HG03442 (cell line): ENCODE measurements at regions not wholly inside any gene's neighbourhood (a gene's known extent, or its start where the extent isn't known, plus 50 kb on each side); places are given as distances from the start of the nearest gene placed in this dataset.
"Not testable (repeated sequence)": the region's sequence is repeated elsewhere in the genome, so short reads cannot be mapped to it uniquely, and the experiment has no call there.

Source experiments
- ATAC-seq: cut with Tn5 transposase; IDR thresholded peaks from one replicate; pipeline ENCODE4 v1.9.1; 2021; ENCODE audit warnings: mild to moderate bottlenecking, moderate library complexity; ENCODE audit not compliant: unreplicated experiment

GRCh38 chr2:192675681-192676080, 480.9 kb upstream of the TMEFF2 start:
- ATAC-seq = no peak

- no peak for ATAC-seq
Observed at GRCh38 chr2:192669505-192670091, 474.9 kb upstream of the TMEFF2 start.

- not testable (repeated sequence) for ATAC-seq
Observed at GRCh38 chr2:192660555-192660954, 465.8 kb upstream of the TMEFF2 start.

- no peak for ATAC-seq
Observed at GRCh38 chr2:192657362-192657761, 462.6 kb upstream of the TMEFF2 start.

GRCh38 chr2:192655916-192656315, 461.2 kb upstream of the TMEFF2 start:
- peak; percentile 46 for ATAC-seq

GRCh38 chr2:192645811-192646598, 451.3 kb upstream of the TMEFF2 start:
- no peak for ATAC-seq

- no peak for ATAC-seq
Observed at GRCh38 chr2:192634557-192634956, 439.8 kb upstream of the TMEFF2 start.

- ATAC-seq = no peak
Observed at GRCh38 chr2:192628017-192628416, 433.3 kb upstream of the TMEFF2 start.

- ATAC-seq = no peak
Observed at GRCh38 chr2:192615105-192615504, 420.4 kb upstream of the TMEFF2 start.

- ATAC-seq = no peak
Observed at GRCh38 chr2:192604295-192604694, 409.6 kb upstream of the TMEFF2 start.

GRCh38 chr2:192598649-192599048, 403.9 kb upstream of the TMEFF2 start:
- not testable (repeated sequence) for ATAC-seq

GRCh38 chr2:192593561-192593960, 398.8 kb upstream of the TMEFF2 start:
- ATAC-seq = no peak

GRCh38 chr2:192591617-192592016, 396.9 kb upstream of the TMEFF2 start:
- no peak for ATAC-seq

- ATAC-seq = no peak
Observed at GRCh38 chr2:192585418-192585817, 390.7 kb upstream of the TMEFF2 start.

- ATAC-seq = no peak
Observed at GRCh38 chr2:192584976-192585375, 390.2 kb upstream of the TMEFF2 start.

GRCh38 chr2:192579965-192580700, 385.4 kb upstream of the TMEFF2 start:
- no peak for ATAC-seq

- no peak for ATAC-seq
Observed at GRCh38 chr2:192578780-192579179, 384.0 kb upstream of the TMEFF2 start.

GRCh38 chr2:192577706-192578105, 383.0 kb upstream of the TMEFF2 start:
- no peak for ATAC-seq

GRCh38 chr2:192574552-192574951, 379.8 kb upstream of the TMEFF2 start:
- no peak for ATAC-seq

- no peak for ATAC-seq
Observed at GRCh38 chr2:192571636-192572035, 376.9 kb upstream of the TMEFF2 start.

GRCh38 chr2:192570788-192571187, 376.1 kb upstream of the TMEFF2 start:
- no peak for ATAC-seq

GRCh38 chr2:192566863-192567262, 372.1 kb upstream of the TMEFF2 start:
- no peak for ATAC-seq
